OCI-LY1 (cell line): ENCODE measurements at regions not wholly inside any gene's neighbourhood (a gene's known extent, or its start where the extent isn't known, plus 50 kb on each side); places are given as distances from the start of the nearest gene placed in this dataset.

Source experiments
- H2AFZ ChIP-seq: fragments of 200-600 bp; sonication (generic), shearing (Covaris generic); 2 replicates; pipeline ENCODE4 v1.6.0; 2014; ENCODE audit warnings: antibody characterized with exemption, mild to moderate bottlenecking, low read length
- H3F3A ChIP-seq: fragments of 200-600 bp; sonication (generic), shearing (Covaris generic); 2 replicates; pipeline ENCODE4 v1.6.0; 2014; ENCODE audit warnings: mild to moderate bottlenecking, antibody characterized with exemption, low read length, moderate library complexity; ENCODE audit not compliant: insufficient read depth
- H3K27ac ChIP-seq: fragments of 200-600 bp; sonication (generic); 2 replicates; pipeline ENCODE4 v1.5.1; 2014; ENCODE audit warnings: low read length, mixed run types, mild to moderate bottlenecking, low read depth; ENCODE audit not compliant: poor library complexity, severe bottlenecking
- H3K27me3 ChIP-seq: fragments of 200-600 bp; sonication (generic); 2 replicates; pipeline ENCODE4 v1.6.0; 2014; ENCODE audit warnings: antibody characterized with exemption, mild to moderate bottlenecking, low read length, moderate library complexity; ENCODE audit not compliant: insufficient read depth
- H3K36me3 ChIP-seq: fragments of 200-600 bp; sonication (generic); 2 replicates; pipeline ENCODE4 v1.6.1; 2014; ENCODE audit warnings: mild to moderate bottlenecking, antibody characterized with exemption, low read length, moderate library complexity, mixed read lengths; ENCODE audit not compliant: insufficient read depth
- H3K4me1 ChIP-seq: fragments of 200-600 bp; sonication (generic); 2 replicates; pipeline ENCODE4 v1.5.1; 2014; ENCODE audit warnings: mild to moderate bottlenecking, low read length, moderate library complexity; ENCODE audit not compliant: insufficient read depth, severe bottlenecking
- H3K4me2 ChIP-seq: fragments of 200-600 bp; sonication (generic), shearing (Covaris generic); 2 replicates; pipeline ENCODE4 v1.6.1; 2014; ENCODE audit warnings: low read length
- H3K4me3 ChIP-seq: fragments of 200-600 bp; sonication (generic); 2 replicates; pipeline ENCODE4 v1.5.1; 2014; ENCODE audit warnings: low read length, low read depth, mild to moderate bottlenecking, mixed read lengths; ENCODE audit not compliant: poor library complexity, severe bottlenecking
- H3K79me2 ChIP-seq: fragments of 200-600 bp; shearing (Covaris generic); 2 replicates; pipeline ENCODE4 v1.6.1; 2016; ENCODE audit warnings: mixed run types, low read length, mixed read lengths; ENCODE audit not compliant: insufficient read depth
- H3K9ac ChIP-seq: fragments of 200-600 bp; sonication (generic), shearing (Covaris generic); 2 replicates; pipeline ENCODE4 v1.6.1; 2014; ENCODE audit warnings: mild to moderate bottlenecking, low read length, mixed read lengths
- H3K9me2 ChIP-seq: fragments of 200-600 bp; sonication (generic), shearing (Covaris generic); 2 replicates; pipeline ENCODE4 v1.6.1; 2014; ENCODE audit warnings: low read depth, mild to moderate bottlenecking, low read length, mixed read lengths
- H3K9me3 ChIP-seq: fragments of 200-600 bp; shearing (Covaris generic); 2 replicates; pipeline ENCODE4 v1.6.1; 2014; ENCODE audit warnings: low read length, mixed read lengths
- H4K20me1 ChIP-seq: fragments of 200-600 bp; sonication (generic), shearing (Covaris generic); 2 replicates; pipeline ENCODE4 v1.6.0; 2016; ENCODE audit warnings: mild to moderate bottlenecking, low read length; ENCODE audit not compliant: insufficient read depth
- EZH2 ChIP-seq: fragments of 200-600 bp; sonication (generic), shearing (Covaris generic); IDR thresholded peaks from 2 replicates; pipeline ENCODE4 v1.8.0; 2017; ENCODE audit warnings: borderline replicate concordance, mixed run types, mild to moderate bottlenecking, antibody characterized with exemption, low read length, moderate library complexity, mixed read lengths
- TF ChIP-seq, protein P1 (sequence below): fragments of 200-600 bp; sonication (generic), shearing (Covaris generic); IDR thresholded peaks from 2 replicates; pipeline ENCODE4 v1.5.1; 2017; ENCODE audit warnings: mild to moderate bottlenecking, antibody characterized with exemption, low read length, moderate library complexity, mixed read lengths

DNA sequence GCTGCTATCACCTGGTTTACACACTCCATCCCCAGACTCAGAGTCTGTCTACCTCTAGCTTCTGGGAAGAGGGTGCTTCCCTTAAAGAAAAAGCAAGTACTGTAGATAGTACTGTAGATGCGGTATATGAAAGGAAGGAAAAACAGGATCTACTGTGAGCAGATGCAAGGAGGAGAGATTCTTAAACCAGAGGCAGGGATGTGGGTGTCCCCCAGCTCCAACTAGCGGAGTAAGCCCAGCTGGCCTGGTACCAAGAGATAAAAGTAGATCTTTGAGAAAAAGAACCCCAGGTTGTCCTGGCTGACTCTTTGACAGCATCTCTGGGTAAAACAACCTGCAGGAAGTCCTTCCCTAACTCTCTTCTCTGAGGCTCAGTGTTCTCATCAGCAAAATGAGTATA is 523.7 kb upstream of the PROK2 start:
- H3K27ac ChIP-seq, result no peak overlapping the region
- H3K4me3 ChIP-seq, result no peak overlapping the region
- no peaks in the 10 kb centered on the region for H4K20me1 ChIP-seq
- no peak overlapping the region for H3K4me2 ChIP-seq
- no peak overlapping the region for H3K9ac ChIP-seq
- H3K4me1 ChIP-seq, result peaks cover 23% of the 10 kb centered on the region
- TF ChIP-seq, protein P1, sequence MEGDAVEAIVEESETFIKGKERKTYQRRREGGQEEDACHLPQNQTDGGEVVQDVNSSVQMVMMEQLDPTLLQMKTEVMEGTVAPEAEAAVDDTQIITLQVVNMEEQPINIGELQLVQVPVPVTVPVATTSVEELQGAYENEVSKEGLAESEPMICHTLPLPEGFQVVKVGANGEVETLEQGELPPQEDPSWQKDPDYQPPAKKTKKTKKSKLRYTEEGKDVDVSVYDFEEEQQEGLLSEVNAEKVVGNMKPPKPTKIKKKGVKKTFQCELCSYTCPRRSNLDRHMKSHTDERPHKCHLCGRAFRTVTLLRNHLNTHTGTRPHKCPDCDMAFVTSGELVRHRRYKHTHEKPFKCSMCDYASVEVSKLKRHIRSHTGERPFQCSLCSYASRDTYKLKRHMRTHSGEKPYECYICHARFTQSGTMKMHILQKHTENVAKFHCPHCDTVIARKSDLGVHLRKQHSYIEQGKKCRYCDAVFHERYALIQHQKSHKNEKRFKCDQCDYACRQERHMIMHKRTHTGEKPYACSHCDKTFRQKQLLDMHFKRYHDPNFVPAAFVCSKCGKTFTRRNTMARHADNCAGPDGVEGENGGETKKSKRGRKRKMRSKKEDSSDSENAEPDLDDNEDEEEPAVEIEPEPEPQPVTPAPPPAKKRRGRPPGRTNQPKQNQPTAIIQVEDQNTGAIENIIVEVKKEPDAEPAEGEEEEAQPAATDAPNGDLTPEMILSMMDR, result no peak
- TF ChIP-seq EZH2, result no peak
- H3K9me2 ChIP-seq, result no peaks in the 10 kb centered on the region
- no peak overlapping the region for H2AFZ ChIP-seq
- no peaks in the 10 kb centered on the region for H3K79me2 ChIP-seq
- H3K27me3 ChIP-seq, result no peaks in the 10 kb centered on the region
- H3K9me3 ChIP-seq, result no peaks in the 10 kb centered on the region
- no peaks in the 10 kb centered on the region for H3F3A ChIP-seq
- no peaks in the 10 kb centered on the region for H3K36me3 ChIP-seq

DNA sequence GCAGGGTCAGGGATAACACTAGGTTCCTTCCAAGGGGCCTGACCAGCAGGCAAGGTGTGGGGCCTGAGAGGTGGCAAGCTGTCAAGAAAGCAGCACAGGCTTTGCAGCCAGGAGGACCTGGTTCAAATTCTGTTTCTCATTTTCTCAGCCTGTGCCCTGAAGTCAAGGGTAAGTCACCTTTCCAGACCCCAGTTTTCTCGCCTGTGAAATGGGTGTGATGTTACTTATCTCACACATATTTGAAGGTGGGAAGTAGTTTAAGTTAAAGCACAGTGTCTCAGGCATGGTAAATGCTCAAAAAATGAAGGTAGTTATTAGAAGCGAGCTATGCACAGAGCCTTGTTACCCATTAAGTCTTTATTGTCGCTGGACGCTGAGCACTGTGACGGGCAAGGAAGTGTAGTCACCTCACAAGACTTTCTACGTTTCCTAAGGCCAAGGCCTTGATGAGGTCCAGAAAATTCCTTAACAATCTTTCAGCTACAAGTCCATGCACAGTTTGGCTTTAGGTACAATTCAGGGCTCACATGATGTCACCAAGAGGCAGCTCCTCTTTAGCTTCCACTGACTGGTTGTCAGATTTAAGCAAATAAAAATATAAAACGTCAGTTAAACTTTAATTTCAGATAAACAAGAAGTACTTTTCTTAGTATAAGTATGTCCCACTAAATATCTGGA is 522.6 kb upstream of the PROK2 start:
- Histone ChIP-seq H3K27ac (no peak overlapping the region), H3F3A (no peaks in the 10 kb centered on the region), H3K4me3 (no peak overlapping the region), H3K4me1 (peaks cover 23% of the 10 kb centered on the region), H3K9me2 (no peaks in the 10 kb centered on the region), H3K27me3 (no peaks in the 10 kb centered on the region), H3K36me3 (no peaks in the 10 kb centered on the region), H3K4me2 (no peak overlapping the region), H3K9ac (no peak overlapping the region), H3K79me2 (no peaks in the 10 kb centered on the region), H4K20me1 (no peaks in the 10 kb centered on the region), H2AFZ (no peak overlapping the region), H3K9me3 (no peaks in the 10 kb centered on the region)
- TF ChIP-seq, protein P1, result no peak
- no peak for TF ChIP-seq EZH2

DNA sequence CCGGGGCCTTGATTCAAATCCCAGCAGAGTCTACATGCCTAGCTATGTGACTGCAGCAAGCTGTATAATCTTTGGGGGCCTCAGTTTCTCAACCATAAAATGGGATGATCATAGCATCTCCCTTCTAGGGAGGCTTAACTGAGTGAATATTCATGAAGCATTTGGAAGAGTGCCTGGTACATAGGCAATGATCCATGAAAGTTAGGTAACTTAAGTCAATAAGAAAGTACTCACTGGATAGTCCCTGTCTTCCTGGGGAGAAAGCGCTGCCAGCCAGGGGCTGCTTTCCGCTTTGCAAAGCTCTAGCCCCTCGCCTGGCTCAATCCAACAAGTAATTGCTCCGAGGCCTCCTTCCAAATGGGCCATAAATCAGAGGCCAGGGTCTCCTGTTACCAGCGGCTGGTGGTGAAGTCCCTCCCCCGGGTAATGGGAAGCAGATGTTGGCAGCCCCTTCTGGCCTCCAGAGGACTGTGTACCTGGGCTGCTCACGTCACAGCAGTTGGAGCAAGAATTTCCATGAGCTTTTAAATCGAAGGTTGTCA is 521.9 kb upstream of the PROK2 start:
- Histone ChIP-seq H3K9me2 (no peaks in the 10 kb centered on the region), H3F3A (no peaks in the 10 kb centered on the region), H3K27ac (no peak overlapping the region), H3K27me3 (no peaks in the 10 kb centered on the region), H3K4me1 (peaks cover 23% of the 10 kb centered on the region), H3K4me3 (no peak overlapping the region), H3K9me3 (no peaks in the 10 kb centered on the region), H4K20me1 (no peaks in the 10 kb centered on the region), H3K4me2 (no peak overlapping the region), H3K79me2 (no peaks in the 10 kb centered on the region), H3K36me3 (no peaks in the 10 kb centered on the region), H2AFZ (no peak overlapping the region), H3K9ac (no peak overlapping the region)
- TF ChIP-seq EZH2, result no peak
- TF ChIP-seq, protein P1, result no peak
